Stomach (tissue), 4 donors: ENCODE measurements at regions not wholly inside any gene's neighbourhood (a gene's known extent, or its start where the extent isn't known, plus 50 kb on each side); places are given as distances from the start of the nearest gene placed in this dataset.

Source experiments
- CTCF ChIP-seq, 7 experiments: fragments of 450-650 bp in 4 of 7; fragments of 200-600 bp in 3 of 7; sonication (generic) in 3 of 7; IDR thresholded peaks; one replicate each; pipeline ENCODE4 v1.5.1; 2016 to 2019; ENCODE audit warnings: antibody characterized with exemption in 7 of 7, control low read depth in 2 of 7, mild to moderate bottlenecking in 1 of 7
- POLR2A ChIP-seq, 4 donors: fragments of 450-650 bp; IDR thresholded peaks; one replicate each; pipeline ENCODE4 v1.6.1; 2016; ENCODE audit warnings: antibody characterized with exemption in 4 of 4, control low read depth in 2 of 4, mild to moderate bottlenecking in 1 of 4, moderate library complexity in 1 of 4

GRCh38 chr5:124923131-124923530 is 176.7 kb upstream of the ZNF608 start:
- TF ChIP-seq CTCF (IDR thresholded peaks at IDR 0.05) (no peak), POLR2A (IDR thresholded peaks at IDR 0.05) (no peak)
